ENCODE measurements at regions not wholly inside any gene's neighbourhood (a gene's known extent, or its start where the extent isn't known, plus 50 kb on each side); places are given as distances from the start of the nearest gene placed in this dataset.

GRCh38 chr14:36052681-36053080 lies 123.8 kb downstream of the PTCSC3 start:
- TF ChIP-seq, protein P1, sequence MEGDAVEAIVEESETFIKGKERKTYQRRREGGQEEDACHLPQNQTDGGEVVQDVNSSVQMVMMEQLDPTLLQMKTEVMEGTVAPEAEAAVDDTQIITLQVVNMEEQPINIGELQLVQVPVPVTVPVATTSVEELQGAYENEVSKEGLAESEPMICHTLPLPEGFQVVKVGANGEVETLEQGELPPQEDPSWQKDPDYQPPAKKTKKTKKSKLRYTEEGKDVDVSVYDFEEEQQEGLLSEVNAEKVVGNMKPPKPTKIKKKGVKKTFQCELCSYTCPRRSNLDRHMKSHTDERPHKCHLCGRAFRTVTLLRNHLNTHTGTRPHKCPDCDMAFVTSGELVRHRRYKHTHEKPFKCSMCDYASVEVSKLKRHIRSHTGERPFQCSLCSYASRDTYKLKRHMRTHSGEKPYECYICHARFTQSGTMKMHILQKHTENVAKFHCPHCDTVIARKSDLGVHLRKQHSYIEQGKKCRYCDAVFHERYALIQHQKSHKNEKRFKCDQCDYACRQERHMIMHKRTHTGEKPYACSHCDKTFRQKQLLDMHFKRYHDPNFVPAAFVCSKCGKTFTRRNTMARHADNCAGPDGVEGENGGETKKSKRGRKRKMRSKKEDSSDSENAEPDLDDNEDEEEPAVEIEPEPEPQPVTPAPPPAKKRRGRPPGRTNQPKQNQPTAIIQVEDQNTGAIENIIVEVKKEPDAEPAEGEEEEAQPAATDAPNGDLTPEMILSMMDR (IDR thresholded peaks at IDR 0.05; ENCODE audit: low read depth, low read length, missing input control) = no peak
- no peak for TF ChIP-seq REST (IDR thresholded peaks at IDR 0.05)
- TF ChIP-seq HNF4G (IDR thresholded peaks at IDR 0.05) = no peak
- TF ChIP-seq TAF1 (conservative IDR thresholded peaks at IDR 0.05) = no peak
